HuH-7 (cell line): ENCODE measurements at regions not wholly inside any gene's neighbourhood (a gene's known extent, or its start where the extent isn't known, plus 50 kb on each side); places are given as distances from the start of the nearest gene placed in this dataset.
"Not testable (repeated sequence)": the region's sequence is repeated elsewhere in the genome, so short reads cannot be mapped to it uniquely, and the experiment has no call there.

Experiments used
- DNase-seq: peaks from one replicate; pipeline ENCODE4 v3.0.0; 2011; ENCODE audit warnings: low spot score

DNA sequence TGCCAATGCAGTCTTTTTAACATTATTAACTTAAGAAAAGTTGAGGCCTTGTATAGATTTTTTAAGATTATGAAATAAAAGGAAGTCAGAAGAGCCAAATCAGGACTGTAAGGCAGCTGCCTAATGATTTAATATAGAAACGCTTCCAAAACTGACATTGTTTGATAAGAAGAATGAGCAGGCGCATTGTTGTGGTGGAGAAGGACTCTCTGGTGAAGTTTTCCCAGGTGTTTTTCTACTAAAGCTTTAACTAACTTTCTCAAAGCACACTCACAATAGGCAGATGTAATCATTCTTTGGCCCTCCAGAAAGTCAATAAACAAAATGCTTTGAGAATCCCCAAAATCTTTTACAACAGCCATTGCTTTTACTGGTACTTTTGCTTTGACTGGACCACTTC is 288.6 kb upstream of the FIGN start:
- DNase-seq, result no peak

DNA sequence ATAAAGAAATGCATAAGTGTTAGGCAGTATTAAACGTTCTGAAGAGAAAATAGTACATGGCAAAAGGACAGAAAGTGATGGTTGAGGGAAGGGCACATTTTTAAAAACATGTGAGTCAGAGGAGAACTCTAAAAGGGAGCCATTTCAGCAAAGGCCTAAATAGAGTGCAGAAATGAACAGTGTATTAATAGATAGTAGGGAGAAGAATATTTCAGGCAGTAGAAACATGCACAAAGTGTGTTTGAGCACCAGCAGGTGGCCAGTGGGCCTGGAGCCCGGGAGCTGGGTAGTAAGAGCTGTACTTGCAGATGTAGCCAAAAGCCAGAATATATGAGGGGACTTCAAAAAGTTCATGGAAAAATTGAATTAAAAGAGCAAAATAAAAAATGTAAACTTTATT is 288.1 kb upstream of the FIGN start:
- DNase-seq, result no peak

GRCh38 chr2:164015328-164016123 is 279.7 kb upstream of the FIGN start:
- DNase-seq, result no peak

GRCh38 chr2:164014791-164015190 is 279.0 kb upstream of the FIGN start:
- no peak for DNase-seq

DNA sequence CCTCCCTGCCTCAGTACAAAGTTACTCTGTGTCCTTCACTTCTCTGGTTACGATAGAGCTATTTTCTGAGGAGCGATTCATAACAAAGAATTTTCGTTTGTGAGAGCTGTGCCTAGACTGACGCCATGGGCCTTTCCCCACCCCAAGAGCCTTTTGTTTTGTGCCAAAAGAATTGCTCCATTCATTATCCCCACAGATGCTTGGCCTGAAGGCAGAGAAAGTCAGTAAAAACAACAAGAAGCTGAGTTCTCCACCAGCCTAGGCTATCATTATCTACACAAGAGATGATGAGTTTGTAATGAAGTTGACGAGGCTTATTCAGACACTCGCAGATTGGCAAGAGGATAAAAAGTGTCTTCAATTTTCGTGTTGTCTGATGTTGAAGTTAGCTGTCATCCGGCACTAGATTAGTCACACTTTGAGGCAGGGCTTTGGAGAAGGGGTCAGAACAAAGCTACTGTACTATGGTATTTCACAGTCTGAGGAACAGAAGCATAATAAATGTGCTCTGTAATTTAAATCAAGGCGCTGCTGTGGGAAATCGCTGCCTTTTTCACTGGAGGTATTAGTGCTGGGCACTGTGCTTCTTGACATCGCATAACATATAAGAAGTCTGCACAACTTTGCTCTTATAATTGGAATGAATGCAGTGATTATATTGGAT is 278.4 kb upstream of the FIGN start:
- DNase-seq, result no peak

DNA sequence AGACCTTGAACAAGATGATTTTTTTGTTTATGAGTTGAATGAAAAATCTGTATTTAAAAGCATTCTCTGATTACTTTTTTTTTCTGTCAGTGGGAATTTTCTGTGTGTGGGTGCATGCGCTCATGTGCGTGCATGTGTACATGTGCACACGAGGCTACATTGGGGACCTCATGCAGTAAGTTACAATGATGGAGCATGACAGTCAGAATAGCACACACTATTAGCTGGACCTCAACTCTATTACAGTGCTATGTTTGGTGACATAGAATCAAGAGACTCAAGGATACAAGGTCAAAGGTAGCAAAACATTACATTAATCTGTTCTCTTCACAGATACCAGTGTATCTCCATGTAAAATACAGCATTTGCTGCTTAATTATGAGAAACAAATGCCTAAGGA is 276.8 kb upstream of the FIGN start:
- no peak for DNase-seq

- DNase-seq, result no peak
Observed at GRCh38 chr2:164009756-164010337, 274.0 kb upstream of the FIGN start.

DNA sequence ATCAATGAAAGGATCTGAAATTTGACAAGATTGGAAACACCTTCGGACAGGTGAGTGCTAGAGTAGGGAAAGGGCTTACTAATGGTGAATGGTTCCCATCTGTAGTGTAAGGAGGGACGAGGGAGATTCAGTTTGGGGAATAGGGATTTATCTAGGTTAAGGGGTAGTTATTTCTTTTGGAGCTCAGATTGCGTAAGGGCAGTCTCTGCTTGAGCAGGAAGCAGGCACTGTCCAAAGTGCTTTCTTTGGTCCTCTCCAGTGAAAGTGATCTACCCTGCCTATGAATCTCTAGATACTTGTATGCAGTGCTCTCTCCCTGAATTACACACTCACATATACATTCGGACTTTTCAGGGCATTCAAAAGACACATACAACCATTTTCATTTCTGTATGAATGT is 272.9 kb upstream of the FIGN start:
- no peak for DNase-seq

DNA sequence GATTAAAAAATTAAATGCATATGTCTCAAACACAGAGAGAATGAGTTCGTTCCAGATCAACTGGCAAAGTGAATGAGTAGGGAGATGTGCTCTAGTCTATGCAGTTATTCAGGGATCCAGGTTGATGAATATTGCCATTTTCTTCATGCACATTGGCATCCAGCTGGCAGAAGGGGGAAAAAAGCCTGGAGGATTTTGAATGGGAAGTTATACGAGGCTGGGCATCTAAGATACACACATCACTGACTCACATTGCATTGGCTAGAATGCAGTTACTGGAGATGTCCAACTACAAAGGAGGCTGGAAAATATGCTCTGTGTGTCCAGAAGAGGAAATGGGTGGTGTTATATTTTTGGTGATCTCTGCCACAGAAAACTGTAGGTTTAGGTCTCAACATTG is 270.9 kb upstream of the FIGN start:
- no peak for DNase-seq

GRCh38 chr2:164000176-164000575 is 264.4 kb upstream of the FIGN start:
- DNase-seq, result no peak

DNA sequence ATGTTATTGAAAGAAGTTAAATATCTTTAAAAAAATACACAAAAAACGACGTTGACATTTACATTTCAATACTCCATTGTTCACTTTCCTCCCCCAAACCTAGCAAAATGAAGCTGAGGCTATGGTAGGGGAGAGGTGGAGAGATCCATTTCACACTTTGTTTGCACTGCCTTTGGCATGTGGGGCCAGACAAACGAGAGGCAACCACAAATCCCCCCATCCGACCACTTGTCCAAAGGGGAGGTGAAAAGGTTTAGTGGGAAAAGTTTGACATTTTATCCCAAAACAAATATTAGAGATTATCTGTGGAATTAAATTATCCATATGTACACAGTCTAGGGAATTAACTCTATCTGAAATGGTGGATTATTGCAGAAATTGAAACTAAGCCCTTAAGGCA is 261.7 kb upstream of the FIGN start:
- no peak for DNase-seq

GRCh38 chr2:163990541-163990940 is 254.7 kb upstream of the FIGN start:
- no peak for DNase-seq

- no peak for DNase-seq
Observed at GRCh38 chr2:163990101-163990500, 254.3 kb upstream of the FIGN start.

DNA sequence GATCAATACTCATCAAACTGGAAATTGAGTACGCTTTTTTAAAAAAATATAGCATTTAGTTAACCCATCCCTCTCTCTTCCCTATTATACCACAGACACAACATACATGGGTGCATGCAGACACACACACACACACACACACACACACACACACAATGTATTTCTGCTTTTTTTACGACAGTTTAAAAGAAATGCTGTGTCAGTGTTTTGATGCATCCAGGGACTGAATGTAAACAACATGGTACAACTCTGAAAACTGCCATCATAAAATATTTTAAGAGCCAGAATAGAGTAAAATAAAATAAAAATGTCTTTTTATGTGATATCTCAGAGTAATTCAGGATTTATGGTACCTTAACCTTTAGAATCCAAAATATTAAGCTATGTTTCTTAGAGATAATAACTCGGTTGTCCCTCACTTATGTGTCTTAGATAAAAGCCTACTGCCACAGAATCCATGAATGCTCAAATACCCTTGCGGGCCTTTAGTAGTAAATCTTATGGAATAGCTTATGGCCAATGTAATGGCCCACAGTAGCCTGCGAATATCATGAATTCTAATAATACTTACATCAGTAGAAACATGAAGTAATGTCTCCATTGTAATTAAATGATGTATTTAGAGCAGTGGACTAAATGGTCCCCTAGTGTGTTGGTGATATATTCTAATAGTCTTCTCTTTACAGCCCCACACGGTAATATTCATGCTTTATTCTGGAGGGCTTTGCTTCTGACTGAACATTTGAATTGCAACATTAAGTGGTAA is 251.6 kb upstream of the FIGN start:
- no peak for DNase-seq

DNA sequence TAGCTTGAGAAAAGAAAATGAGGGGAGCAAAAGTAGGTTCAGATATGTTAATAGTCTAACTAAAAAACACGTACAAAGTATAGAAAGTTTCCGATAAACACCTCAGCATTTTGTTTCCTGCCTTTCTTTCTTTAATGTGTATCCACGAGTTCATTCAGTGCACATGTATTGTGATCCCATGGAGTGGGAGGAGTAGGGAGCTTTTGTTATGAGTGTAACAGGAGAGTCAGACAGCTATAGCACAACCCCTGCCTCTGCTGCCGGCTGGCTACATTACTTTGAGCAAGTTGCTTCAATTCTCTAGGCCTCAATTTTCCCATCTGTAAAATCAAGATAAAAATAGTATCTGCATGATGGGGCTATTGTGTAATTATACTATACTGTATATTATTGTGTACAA is 249.2 kb upstream of the FIGN start:
- DNase-seq, result no peak

GRCh38 chr2:163983911-163984310 is 248.1 kb upstream of the FIGN start:
- DNase-seq, result no peak

DNA sequence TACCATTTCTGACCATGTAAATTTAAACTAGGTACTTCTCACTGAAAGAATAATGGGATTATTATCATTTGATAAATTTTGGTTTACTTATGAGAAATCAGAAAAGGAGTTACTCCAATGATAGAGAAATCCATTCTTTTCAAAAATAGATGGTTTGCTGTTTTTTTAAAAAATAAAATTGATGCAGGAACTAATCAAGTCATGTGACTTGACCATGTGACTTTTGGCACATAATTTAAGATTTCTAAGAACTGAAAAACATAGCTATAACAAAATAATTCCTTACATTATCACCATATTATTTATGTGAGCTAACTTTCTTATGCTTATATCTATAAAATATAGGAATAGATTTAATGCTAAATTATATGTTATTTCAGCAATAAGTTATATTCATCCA is 247.1 kb upstream of the FIGN start:
- no peak for DNase-seq

GRCh38 chr2:163974766-163975165 is 239.0 kb upstream of the FIGN start:
- no peak for DNase-seq

- no peak for DNase-seq
Observed at GRCh38 chr2:163970058-163970813, 234.4 kb upstream of the FIGN start.

GRCh38 chr2:163964278-163964677 is 228.5 kb upstream of the FIGN start:
- DNase-seq, result not testable (repeated sequence)

GRCh38 chr2:163953390-163953907 is 217.6 kb upstream of the FIGN start:
- no peak for DNase-seq

DNA sequence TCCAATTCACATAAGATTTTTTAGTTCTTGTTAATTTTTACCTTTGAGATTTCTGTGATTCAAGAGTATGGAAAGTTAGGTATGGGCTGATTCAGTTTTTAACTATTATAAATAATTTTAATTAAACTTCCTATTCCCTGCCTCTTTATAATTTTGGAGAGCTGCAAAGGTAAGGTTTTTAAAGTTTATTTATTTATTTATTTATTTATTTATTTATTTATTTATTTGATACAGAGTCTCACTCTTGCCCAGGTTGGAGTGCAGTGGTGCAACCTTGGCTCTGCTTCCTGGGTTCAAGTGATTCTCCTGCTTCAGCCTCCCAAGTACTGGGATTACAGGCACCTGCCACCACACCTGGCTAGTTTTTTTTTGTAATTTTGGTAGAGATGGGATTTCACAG is 215.5 kb upstream of the FIGN start:
- DNase-seq, result no peak
